Duodenal mucosa (tissue), 2 donors: ENCODE measurements at regions not wholly inside any gene's neighbourhood (a gene's known extent, or its start where the extent isn't known, plus 50 kb on each side); places are given as distances from the start of the nearest gene placed in this dataset.
"Not testable (repeated sequence)": the region's sequence is repeated elsewhere in the genome, so short reads cannot be mapped to it uniquely, and the experiment has no call there.

Experiments
- H3K27ac ChIP-seq: one replicate; pipeline ENCODE4 v1.7.0; 2013; ENCODE audit warnings: low read depth, low read length
- H3K27me3 ChIP-seq, 2 donors: one replicate each; pipeline ENCODE4 v1.7.0; 2013; ENCODE audit warnings: low read length in 2 of 2, control low read depth in 1 of 2; ENCODE audit not compliant: insufficient read depth in 2 of 2, control insufficient read depth in 1 of 2
- H3K36me3 ChIP-seq, 2 donors: one replicate each; pipeline ENCODE4 v1.7.0; 2013; ENCODE audit warnings: low read length in 2 of 2, control low read depth in 1 of 2; ENCODE audit not compliant: insufficient read depth in 2 of 2, control insufficient read depth in 1 of 2
- H3K4me1 ChIP-seq, 2 donors: one replicate each; pipeline ENCODE4 v1.7.0; 2013; ENCODE audit warnings: low read length in 2 of 2, control low read depth in 1 of 2; ENCODE audit not compliant: insufficient read depth in 2 of 2, control insufficient read depth in 1 of 2
- H3K4me3 ChIP-seq, 2 donors: one replicate each; pipeline ENCODE4 v1.7.0; 2013; ENCODE audit warnings: low read length in 2 of 2, low read depth in 1 of 2
- H3K9ac ChIP-seq, 2 donors: one replicate each; pipeline ENCODE4 v1.7.0; 2013; ENCODE audit warnings: low read length in 2 of 2, low read depth in 1 of 2
- H3K9me3 ChIP-seq, 2 donors: one replicate each; pipeline ENCODE4 v1.7.0; 2013; ENCODE audit warnings: low read length in 2 of 2, control low read depth in 1 of 2; ENCODE audit not compliant: control insufficient read depth in 1 of 2

- not testable (repeated sequence) for H3K4me1 ChIP-seq, H3K9ac ChIP-seq, H3K27ac ChIP-seq, H3K36me3 ChIP-seq, H3K4me3 ChIP-seq, H3K27me3 ChIP-seq, H3K9me3 ChIP-seq
Observed at GRCh38 chr12:8332373-8332772, 105.0 kb upstream of the FAM90A1 start.

- not testable (repeated sequence) for H3K27ac ChIP-seq, H3K36me3 ChIP-seq, H3K9me3 ChIP-seq, H3K4me1 ChIP-seq, H3K27me3 ChIP-seq, H3K9ac ChIP-seq, H3K4me3 ChIP-seq
Observed at GRCh38 chr12:8351073-8351472, 104.7 kb upstream of the CLEC6A start.

- H3K27ac ChIP-seq, H3K9ac ChIP-seq, H3K4me1 ChIP-seq, H3K27me3 ChIP-seq, H3K4me3 ChIP-seq, H3K9me3 ChIP-seq, H3K36me3 ChIP-seq: not testable (repeated sequence)
Observed at GRCh38 chr12:8354741-8355140, 101.0 kb upstream of the CLEC6A start.

- H3K4me1 ChIP-seq, H3K36me3 ChIP-seq, H3K27me3 ChIP-seq, H3K4me3 ChIP-seq, H3K27ac ChIP-seq, H3K9me3 ChIP-seq, H3K9ac ChIP-seq: not testable (repeated sequence)
Observed at GRCh38 chr12:8355531-8355930, 100.2 kb upstream of the CLEC6A start.

GRCh38 chr12:8373744-8374143 lies 82.0 kb upstream of the CLEC6A start:
- not testable (repeated sequence) for H3K4me1 ChIP-seq, H3K4me3 ChIP-seq, H3K9me3 ChIP-seq, H3K9ac ChIP-seq, H3K36me3 ChIP-seq, H3K27me3 ChIP-seq, H3K27ac ChIP-seq

GRCh38 chr12:8375122-8375521 lies 80.6 kb upstream of the CLEC6A start:
- not testable (repeated sequence) for H3K9me3 ChIP-seq, H3K36me3 ChIP-seq, H3K27me3 ChIP-seq, H3K4me1 ChIP-seq, H3K27ac ChIP-seq, H3K4me3 ChIP-seq, H3K9ac ChIP-seq

GRCh38 chr12:8377756-8378155 lies 78.0 kb upstream of the CLEC6A start:
- H3K9me3 ChIP-seq, H3K9ac ChIP-seq, H3K36me3 ChIP-seq, H3K4me1 ChIP-seq, H3K4me3 ChIP-seq, H3K27ac ChIP-seq, H3K27me3 ChIP-seq: not testable (repeated sequence)

GRCh38 chr12:8382556-8382955 lies 73.2 kb upstream of the CLEC6A start:
- H3K27me3 ChIP-seq, H3K4me3 ChIP-seq, H3K4me1 ChIP-seq, H3K27ac ChIP-seq, H3K9me3 ChIP-seq, H3K9ac ChIP-seq, H3K36me3 ChIP-seq: not testable (repeated sequence)

GRCh38 chr12:8384686-8385085 lies 71.1 kb upstream of the CLEC6A start:
- H3K9ac ChIP-seq, H3K27ac ChIP-seq, H3K36me3 ChIP-seq, H3K27me3 ChIP-seq, H3K9me3 ChIP-seq, H3K4me3 ChIP-seq, H3K4me1 ChIP-seq: not testable (repeated sequence)

GRCh38 chr12:8385431-8385830 lies 70.3 kb upstream of the CLEC6A start:
- H3K27me3 ChIP-seq, H3K36me3 ChIP-seq, H3K9ac ChIP-seq, H3K27ac ChIP-seq, H3K9me3 ChIP-seq, H3K4me1 ChIP-seq, H3K4me3 ChIP-seq: not testable (repeated sequence)

GRCh38 chr12:8386661-8387060 lies 69.1 kb upstream of the CLEC6A start:
- H3K4me1 ChIP-seq, result not testable (repeated sequence)

More at GRCh38 chr12:8386661-8387060, 69.1 kb upstream of the CLEC6A start:
- not testable (repeated sequence) for H3K9ac ChIP-seq, H3K9me3 ChIP-seq, H3K27me3 ChIP-seq, H3K36me3 ChIP-seq, H3K4me3 ChIP-seq, H3K27ac ChIP-seq
